ENCODE measurements at regions not wholly inside any gene's neighbourhood (a gene's known extent, or its start where the extent isn't known, plus 50 kb on each side); places are given as distances from the start of the nearest gene placed in this dataset.

GRCh38 chr7:21353388-21353780, 74.5 kb upstream of the SP4 start:
- H3K79me2 ChIP-seq (ENCODE audit: control insufficient read depth, insufficient read depth, low read length): no peaks in the 10 kb centered on the region
- ChIA-PET POLR2A (no interaction called here), CTCF (interaction anchor here (0.7 to 1.7 kb wide), 5 partner anchors 8 to 91 kb away, joined by 3 to 7 read pairs (median 5); no protein-coding TSS in a partner anchor)
- H3K9ac ChIP-seq (replicated peaks; ENCODE audit: extremely low read depth, insufficient read depth, low read length): no peak overlapping the region
- H3K27ac ChIP-seq (ENCODE audit: insufficient read depth, low read depth, low read length): no peak overlapping the region
- no peaks in the 10 kb centered on the region for H3K9me1 ChIP-seq (replicated peaks; ENCODE audit: control insufficient read depth, extremely low read depth, insufficient read depth, low read length)
- no peak for DNase-seq (ENCODE audit: low read depth, low spot score)
- dilution Hi-C loops (cut with MboI; ENCODE audit: extremely low pct_ligation_motif_present, low sequenced_read_pairs): no loop called here
- no peaks in the 10 kb centered on the region for H3K36me3 ChIP-seq (ENCODE audit: control insufficient read depth in 2 of 2, extremely low read depth in 1 of 2, insufficient read depth in 2 of 2, low read length in 2 of 2)
- no peak for TF ChIP-seq GATA2 (IDR thresholded peaks at IDR 0.05; ENCODE audit: insufficient read depth, insufficient read length, low read depth, low read length)
- no peak for TF ChIP-seq MAX (IDR thresholded peaks at IDR 0.05; ENCODE audit: insufficient read depth, insufficient read length)
- no peak for TF ChIP-seq JUN (IDR thresholded peaks at IDR 0.05; ENCODE audit: borderline replicate concordance, insufficient read depth, insufficient read length, low read depth)
- TF ChIP-seq POLR2A (IDR thresholded peaks at IDR 0.05; ENCODE audit: low read depth, low read length): no peak
- TF ChIP-seq MYC (IDR thresholded peaks at IDR 0.05; ENCODE audit: low read depth, low read length): no peak
- TF ChIP-seq FOS (IDR thresholded peaks at IDR 0.05; ENCODE audit: borderline replicate concordance, insufficient read depth, low read length): no peak
- TF ChIP-seq EZH2 (IDR thresholded peaks at IDR 0.05; ENCODE audit: borderline replicate concordance, low read depth, low read length, severe bottlenecking): no peak
- TF ChIP-seq POLR2AphosphoS5 (IDR thresholded peaks at IDR 0.05; ENCODE audit: insufficient read depth, low read depth, low read length): no peak
- TF ChIP-seq, protein P1, sequence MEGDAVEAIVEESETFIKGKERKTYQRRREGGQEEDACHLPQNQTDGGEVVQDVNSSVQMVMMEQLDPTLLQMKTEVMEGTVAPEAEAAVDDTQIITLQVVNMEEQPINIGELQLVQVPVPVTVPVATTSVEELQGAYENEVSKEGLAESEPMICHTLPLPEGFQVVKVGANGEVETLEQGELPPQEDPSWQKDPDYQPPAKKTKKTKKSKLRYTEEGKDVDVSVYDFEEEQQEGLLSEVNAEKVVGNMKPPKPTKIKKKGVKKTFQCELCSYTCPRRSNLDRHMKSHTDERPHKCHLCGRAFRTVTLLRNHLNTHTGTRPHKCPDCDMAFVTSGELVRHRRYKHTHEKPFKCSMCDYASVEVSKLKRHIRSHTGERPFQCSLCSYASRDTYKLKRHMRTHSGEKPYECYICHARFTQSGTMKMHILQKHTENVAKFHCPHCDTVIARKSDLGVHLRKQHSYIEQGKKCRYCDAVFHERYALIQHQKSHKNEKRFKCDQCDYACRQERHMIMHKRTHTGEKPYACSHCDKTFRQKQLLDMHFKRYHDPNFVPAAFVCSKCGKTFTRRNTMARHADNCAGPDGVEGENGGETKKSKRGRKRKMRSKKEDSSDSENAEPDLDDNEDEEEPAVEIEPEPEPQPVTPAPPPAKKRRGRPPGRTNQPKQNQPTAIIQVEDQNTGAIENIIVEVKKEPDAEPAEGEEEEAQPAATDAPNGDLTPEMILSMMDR (IDR thresholded peaks at IDR 0.05; ENCODE audit: extremely low read depth in 1 of 2, insufficient read depth in 1 of 2, low read depth in 1 of 2, low read length in 2 of 2): no peak
- H2AFZ ChIP-seq (ENCODE audit: low read depth, low read length): no peak overlapping the region
- H3K27me3 ChIP-seq (ENCODE audit: control insufficient read depth in 2 of 2, insufficient read depth in 2 of 2, low read length in 2 of 2): no peaks in the 10 kb centered on the region
- no peak overlapping the region for H3K4me2 ChIP-seq (ENCODE audit: insufficient read depth, low read length)
- FAIRE-seq: no peak
- no peaks in the 10 kb centered on the region for H3K9me3 ChIP-seq (replicated peaks; ENCODE audit: control insufficient read depth, insufficient read depth, low read length)
- intact Hi-C loops (cut with micrococcal nuclease): no loop called here
- no TSS peak for BruUV-seq (replicated peaks)
- H3K4me3 ChIP-seq (replicated peaks in 1 of 3; ENCODE audit: insufficient read depth in 1 of 3, low read depth in 1 of 3, low read length in 3 of 3): no peak overlapping the region
- H4K20me1 ChIP-seq (replicated peaks; ENCODE audit: control insufficient read depth, extremely low read depth, insufficient read depth, low read length): no peaks in the 10 kb centered on the region
- H3K4me1 ChIP-seq (ENCODE audit: control insufficient read depth, extremely low read depth, insufficient read depth, low read length): no peaks in the 10 kb centered on the region

Measured in endothelial cell of umbilical vein (primary cell).